Left ventricle myocardium inferior (tissue), 1 donor: ENCODE measurements at regions not wholly inside any gene's neighbourhood (a gene's known extent, or its start where the extent isn't known, plus 50 kb on each side); places are given as distances from the start of the nearest gene placed in this dataset.

Source experiments
- DNase-seq: peaks from one replicate; pipeline ENCODE4 v3.0.0-alpha.2; 2020
- H3K27ac ChIP-seq: fragments of 200-600 bp; replicated peaks from 2 replicates; pipeline ENCODE4 v1.8.0; 2021
- H3K27me3 ChIP-seq: fragments of 200-600 bp; 2 replicates; pipeline ENCODE4 v1.8.0; 2021; ENCODE audit warnings: low read depth
- H3K36me3 ChIP-seq: fragments of 200-600 bp; 2 replicates; pipeline ENCODE4 v1.8.0; 2021
- H3K4me1 ChIP-seq: fragments of 200-600 bp; 2 replicates; pipeline ENCODE4 v1.8.0; 2021
- H3K4me3 ChIP-seq: fragments of 200-600 bp; 2 replicates; pipeline ENCODE4 v1.8.0; 2021; ENCODE audit warnings: mild to moderate bottlenecking, moderate library complexity
- H3K9me3 ChIP-seq: fragments of 200-600 bp; replicated peaks from 2 replicates; pipeline ENCODE4 v1.8.0; 2021
- intact Hi-C: fragments of 100-400 bp; cut with micrococcal nuclease; formaldehyde crosslinking; loops from one replicate; pipeline ENCODE4 v1.11.0; 2022
- TF ChIP-seq, protein P1 (sequence below): fragments of 200-600 bp; IDR thresholded peaks from 2 replicates; pipeline ENCODE4 v1.8.0; 2021; ENCODE audit warnings: antibody characterized with exemption, mild to moderate bottlenecking, borderline replicate concordance
- donor health status: DM: no; HTN: yes; CAD: no; lungs with severe emphysema.

DNA sequence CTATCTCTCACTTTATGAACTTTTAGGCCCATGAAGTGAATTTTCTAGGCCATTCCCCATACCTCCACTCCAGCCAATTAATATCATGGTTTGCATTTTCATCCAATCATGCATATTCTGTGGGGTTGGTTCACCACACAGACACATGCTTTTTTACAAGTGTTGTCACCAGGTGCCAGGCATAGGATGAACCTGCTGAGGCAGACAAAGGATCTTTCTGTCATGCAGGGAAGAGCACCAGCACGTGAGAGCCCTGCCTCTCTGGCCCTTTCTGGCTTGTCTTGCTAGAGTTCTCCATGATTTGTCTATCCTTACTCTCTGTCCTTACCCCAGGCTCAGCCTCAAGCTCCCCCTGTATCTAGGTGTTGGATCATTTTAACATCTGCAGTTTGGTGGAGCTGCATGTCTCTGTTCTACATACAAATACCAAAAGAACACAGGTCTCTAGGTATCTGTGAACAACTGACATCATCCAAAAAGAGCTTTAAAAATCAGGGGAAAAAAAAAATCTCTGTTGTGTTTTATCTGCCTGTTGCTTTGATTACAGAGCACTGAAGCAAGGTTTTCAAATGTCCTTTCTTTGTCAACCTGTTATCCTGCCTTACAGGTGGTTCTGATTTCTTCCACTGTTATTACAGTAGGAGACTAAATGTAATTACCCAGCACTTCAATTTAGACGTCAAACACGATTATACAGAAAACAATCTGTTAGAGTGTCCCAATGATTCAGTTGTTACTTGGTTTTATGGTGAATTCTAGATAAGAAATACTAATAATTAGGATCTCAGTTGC lies 58.4 kb upstream of the GRAMD1B start:
- H3K4me3 ChIP-seq = no peak overlapping the region
- H3K27ac ChIP-seq = peak overlapping the region; percentile 31
- DNase-seq = no peak
- H3K27me3 ChIP-seq = peaks cover 14% of the 10 kb centered on the region
- no peaks in the 10 kb centered on the region for H3K9me3 ChIP-seq
- H3K4me1 ChIP-seq = peaks cover 48% of the 10 kb centered on the region
- TF ChIP-seq, protein P1, sequence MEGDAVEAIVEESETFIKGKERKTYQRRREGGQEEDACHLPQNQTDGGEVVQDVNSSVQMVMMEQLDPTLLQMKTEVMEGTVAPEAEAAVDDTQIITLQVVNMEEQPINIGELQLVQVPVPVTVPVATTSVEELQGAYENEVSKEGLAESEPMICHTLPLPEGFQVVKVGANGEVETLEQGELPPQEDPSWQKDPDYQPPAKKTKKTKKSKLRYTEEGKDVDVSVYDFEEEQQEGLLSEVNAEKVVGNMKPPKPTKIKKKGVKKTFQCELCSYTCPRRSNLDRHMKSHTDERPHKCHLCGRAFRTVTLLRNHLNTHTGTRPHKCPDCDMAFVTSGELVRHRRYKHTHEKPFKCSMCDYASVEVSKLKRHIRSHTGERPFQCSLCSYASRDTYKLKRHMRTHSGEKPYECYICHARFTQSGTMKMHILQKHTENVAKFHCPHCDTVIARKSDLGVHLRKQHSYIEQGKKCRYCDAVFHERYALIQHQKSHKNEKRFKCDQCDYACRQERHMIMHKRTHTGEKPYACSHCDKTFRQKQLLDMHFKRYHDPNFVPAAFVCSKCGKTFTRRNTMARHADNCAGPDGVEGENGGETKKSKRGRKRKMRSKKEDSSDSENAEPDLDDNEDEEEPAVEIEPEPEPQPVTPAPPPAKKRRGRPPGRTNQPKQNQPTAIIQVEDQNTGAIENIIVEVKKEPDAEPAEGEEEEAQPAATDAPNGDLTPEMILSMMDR = no peak
- H3K36me3 ChIP-seq = no peaks in the 10 kb centered on the region
- intact Hi-C loops = no loop called here

- Histone ChIP-seq H3K4me3 (no peak overlapping the region), H3K9me3 (no peaks in the 10 kb centered on the region), H3K4me1 (peaks cover 42% of the 10 kb centered on the region), H3K36me3 (no peaks in the 10 kb centered on the region), H3K27ac (no peak overlapping the region), H3K27me3 (peaks cover 50% of the 10 kb centered on the region)
- intact Hi-C loops = no loop called here
- no peak for DNase-seq
- TF ChIP-seq, protein P1 = no peak
Observed at GRCh38 chr11:123366924-123367323, 63.1 kb upstream of the GRAMD1B start.

GRCh38 chr11:123365955-123366354 lies 64.1 kb upstream of the GRAMD1B start:
- H3K27me3 ChIP-seq = peaks cover 58% of the 10 kb centered on the region
- no peaks in the 10 kb centered on the region for H3K36me3 ChIP-seq
- TF ChIP-seq, protein P1 = no peak
- H3K9me3 ChIP-seq = no peaks in the 10 kb centered on the region
- DNase-seq = no peak
- no peak overlapping the region for H3K4me3 ChIP-seq
- H3K27ac ChIP-seq = peak overlapping the region; percentile 93
- intact Hi-C loops = no loop called here
- peaks cover 42% of the 10 kb centered on the region for H3K4me1 ChIP-seq

DNA sequence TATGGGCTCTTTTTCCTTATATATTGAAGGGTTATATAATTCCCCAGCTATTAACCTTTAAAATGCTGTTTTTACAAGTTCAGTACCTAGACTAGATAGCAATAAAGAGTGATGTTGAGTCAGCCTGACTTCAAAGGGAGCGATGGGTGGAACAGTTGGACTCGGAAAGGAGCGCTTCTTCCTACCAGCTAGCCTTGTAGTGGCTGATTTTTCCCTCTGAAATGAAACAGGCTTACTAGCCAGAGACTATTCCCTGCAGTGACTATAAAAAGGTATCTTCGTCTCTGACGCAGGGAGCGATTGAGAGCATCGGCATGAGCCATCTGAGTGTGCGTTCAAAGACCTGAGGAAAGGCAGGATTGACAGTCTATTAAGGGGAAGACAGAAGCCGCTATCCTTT lies 66.0 kb upstream of the GRAMD1B start:
- Histone ChIP-seq H3K27ac (peak overlapping the region; percentile 93), H3K4me3 (peak overlapping the region; percentile 49), H3K4me1 (peaks cover 49% of the 10 kb centered on the region), H3K9me3 (no peaks in the 10 kb centered on the region), H3K27me3 (peaks cover 74% of the 10 kb centered on the region), H3K36me3 (no peaks in the 10 kb centered on the region)
- intact Hi-C loops = no loop called here
- no peak for DNase-seq
- TF ChIP-seq, protein P1 = no peak

GRCh38 chr11:123363556-123363955 lies 66.5 kb upstream of the GRAMD1B start:
- peak; percentile 20 for DNase-seq
- Histone ChIP-seq H3K9me3 (no peaks in the 10 kb centered on the region), H3K4me3 (peak overlapping the region; percentile 49), H3K27ac (peak overlapping the region; percentile 93), H3K36me3 (no peaks in the 10 kb centered on the region), H3K4me1 (peaks cover 54% of the 10 kb centered on the region), H3K27me3 (peaks cover 79% of the 10 kb centered on the region)
- TF ChIP-seq, protein P1 = no peak
- intact Hi-C loops = no loop called here
